ENCODE measurements at regions not wholly inside any gene's neighbourhood (a gene's known extent, or its start where the extent isn't known, plus 50 kb on each side); places are given as distances from the start of the nearest gene placed in this dataset.

DNA sequence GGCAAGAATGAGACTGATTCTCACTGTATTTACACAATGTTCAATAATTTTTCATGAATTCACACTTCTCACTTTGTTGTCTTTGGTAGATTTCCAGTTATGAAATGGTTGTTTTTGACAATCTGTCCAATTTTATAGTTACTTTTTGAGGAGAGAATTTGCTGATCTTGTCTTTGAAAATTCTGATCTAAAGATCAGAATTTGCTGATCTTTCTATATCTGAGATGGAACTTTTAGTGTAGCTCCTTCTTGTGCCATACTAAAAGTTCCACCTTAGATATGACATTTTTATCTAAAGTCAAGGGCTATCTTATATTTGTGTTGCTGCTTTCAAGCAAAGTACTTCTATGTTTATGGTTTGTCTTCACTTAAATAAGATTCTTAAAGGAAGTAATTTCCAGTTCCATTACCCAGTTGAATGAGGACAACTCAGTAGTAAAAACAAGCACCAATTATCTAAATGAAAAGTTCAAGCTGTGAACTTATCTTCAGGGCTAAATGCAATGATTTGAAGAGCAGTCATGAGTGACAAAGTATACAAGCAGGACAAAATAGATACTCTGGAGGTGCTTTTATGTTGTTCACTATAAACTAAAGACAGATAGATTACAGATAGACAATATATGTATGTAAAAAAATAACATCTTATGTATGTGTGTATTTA lies 76.4 kb upstream of the FOXG1 start:
- DNase-seq (ENCODE audit: low read depth), result no peak
- FAIRE-seq, result no peak
- TF ChIP-seq CTCF (IDR thresholded peaks at IDR 0.05; ENCODE audit: insufficient read depth, low read length, severe bottlenecking), result no peak
- Histone ChIP-seq H3K4me3 (ENCODE audit: low read depth, low read length) (no peak overlapping the region), H3K27me3 (ENCODE audit: control insufficient read depth, insufficient read depth, low read length) (no peaks in the 10 kb centered on the region), H3K36me3 (ENCODE audit: control insufficient read depth, insufficient read depth, low read length) (no peaks in the 10 kb centered on the region)

GRCh38 chr14:28695109-28695508 lies 71.5 kb upstream of the FOXG1 start:
- no peak overlapping the region for H3K4me3 ChIP-seq (ENCODE audit: low read depth, low read length)
- DNase-seq (ENCODE audit: low read depth) (no peak), FAIRE-seq (no peak)
- no peaks in the 10 kb centered on the region for H3K36me3 ChIP-seq (ENCODE audit: control insufficient read depth, insufficient read depth, low read length)
- H3K27me3 ChIP-seq (ENCODE audit: control insufficient read depth, insufficient read depth, low read length), result no peaks in the 10 kb centered on the region
- no peak for TF ChIP-seq CTCF (IDR thresholded peaks at IDR 0.05; ENCODE audit: insufficient read depth, low read length, severe bottlenecking)

- no peak for FAIRE-seq
- Histone ChIP-seq H3K4me3 (ENCODE audit: low read depth, low read length) (no peak overlapping the region), H3K36me3 (ENCODE audit: control insufficient read depth, insufficient read depth, low read length) (no peaks in the 10 kb centered on the region), H3K27me3 (ENCODE audit: control insufficient read depth, insufficient read depth, low read length) (no peaks in the 10 kb centered on the region)
- DNase-seq (ENCODE audit: low read depth), result no peak
- TF ChIP-seq CTCF (IDR thresholded peaks at IDR 0.05; ENCODE audit: insufficient read depth, low read length, severe bottlenecking), result no peak
These were observed 64.9 kb upstream of the FOXG1 start for GRCh38 chr14:28701733-28702132.

GRCh38 chr14:28703482-28703881 lies 63.1 kb upstream of the FOXG1 start:
- no peak for FAIRE-seq
- no peaks in the 10 kb centered on the region for H3K36me3 ChIP-seq (ENCODE audit: control insufficient read depth, insufficient read depth, low read length)
- no peaks in the 10 kb centered on the region for H3K27me3 ChIP-seq (ENCODE audit: control insufficient read depth, insufficient read depth, low read length)

DNA sequence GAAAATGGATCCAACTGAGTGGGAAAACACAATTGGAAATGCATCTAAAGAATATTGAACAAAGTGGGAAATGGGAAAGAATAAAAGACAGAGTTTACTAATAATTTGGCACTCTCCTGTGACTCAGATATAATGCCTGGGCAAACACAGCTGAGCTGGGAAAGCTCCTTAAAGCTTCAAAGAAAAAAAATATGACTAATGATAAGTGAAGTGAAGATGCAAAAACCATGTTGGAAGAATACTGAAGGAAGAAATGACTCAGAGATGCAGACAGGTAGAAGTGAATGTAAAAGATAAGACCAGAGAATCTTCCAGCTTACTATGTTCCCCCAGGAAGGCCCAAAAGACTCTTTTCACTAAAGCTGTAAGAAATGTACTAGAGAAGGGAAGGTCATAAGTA lies 62.4 kb upstream of the FOXG1 start:
- DNase-seq (ENCODE audit: low read depth) (peak; percentile 86), FAIRE-seq (no peak)
- TF ChIP-seq CTCF (IDR thresholded peaks at IDR 0.05; ENCODE audit: insufficient read depth, low read length, severe bottlenecking), result no peak
- Histone ChIP-seq H3K27me3 (ENCODE audit: control insufficient read depth, insufficient read depth, low read length) (no peaks in the 10 kb centered on the region), H3K36me3 (ENCODE audit: control insufficient read depth, insufficient read depth, low read length) (no peaks in the 10 kb centered on the region), H3K4me3 (ENCODE audit: low read depth, low read length) (no peak overlapping the region)

More at GRCh38 chr14:28703482-28703881, 63.1 kb upstream of the FOXG1 start:
- H3K4me3 ChIP-seq (ENCODE audit: low read depth, low read length), result no peak overlapping the region
- DNase-seq (ENCODE audit: low read depth), result no peak
- TF ChIP-seq CTCF (IDR thresholded peaks at IDR 0.05; ENCODE audit: insufficient read depth, low read length, severe bottlenecking), result no peak

DNA sequence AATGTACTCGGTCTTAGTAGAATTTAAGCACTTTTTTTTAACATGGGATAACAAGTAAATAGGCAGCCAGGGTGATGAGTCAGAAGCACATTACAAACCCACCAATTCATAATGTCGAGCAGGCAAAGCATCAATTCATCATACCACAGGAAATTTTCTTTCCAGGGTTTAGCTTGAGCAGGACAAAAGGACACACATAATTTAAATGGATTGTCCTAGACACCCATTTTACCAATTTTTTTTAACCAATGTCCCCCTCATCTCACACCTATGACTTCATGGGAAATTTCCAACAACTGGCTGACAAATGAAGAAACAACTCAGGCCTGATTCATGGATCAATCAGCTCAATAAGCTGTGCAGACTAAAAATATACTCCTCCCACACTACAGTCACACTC lies 58.8 kb upstream of the FOXG1 start:
- FAIRE-seq, result no peak
- Histone ChIP-seq H3K4me3 (ENCODE audit: low read depth, low read length) (no peak overlapping the region), H3K36me3 (ENCODE audit: control insufficient read depth, insufficient read depth, low read length) (no peaks in the 10 kb centered on the region), H3K27me3 (ENCODE audit: control insufficient read depth, insufficient read depth, low read length) (no peaks in the 10 kb centered on the region)
- TF ChIP-seq CTCF (IDR thresholded peaks at IDR 0.05; ENCODE audit: insufficient read depth, low read length, severe bottlenecking), result no peak
- peak; percentile 71 for DNase-seq (ENCODE audit: low read depth)

Data from bronchial epithelial cell (primary cell).